Natural killer cell treated with Interleukin-12 subunit alpha and Interleukin-12 subunit beta and Interleukin-15 and Interleukin-18, amount 100 ng/mL, for 72 hours (primary cell): ENCODE measurements at regions not wholly inside any gene's neighbourhood (a gene's known extent, or its start where the extent isn't known, plus 50 kb on each side); places are given as distances from the start of the nearest gene placed in this dataset.
A peak's percentile ranks its signal among the peaks of the same experiment; 100 is the strongest.
"Not testable (repeated sequence)": the region's sequence is repeated elsewhere in the genome, so short reads cannot be mapped to it uniquely, and the experiment has no call there.

Experiments used
- ATAC-seq, 2 donors: fragments of 150-1000 bp; cut with Tn5 transposase in 1 of 2; sonication (Bioruptor Pico), chemical (Tn5 transposase) in 1 of 2; 2 replicates each; pipeline ENCODE4 v1.10.0; 2021
- DNase-seq: peaks from one replicate; pipeline ENCODE4 v3.0.0; 2022; ENCODE audit warnings: low spot score
- H3K27ac Mint-ChIP-seq, 2 donors: 1 replicate in 1 of 2; 2 replicates in 1 of 2; pipeline ENCODE4 v1.8.0; 2022; ENCODE audit warnings: mixed read lengths in 2 of 2, mild to moderate bottlenecking in 1 of 2, moderate library complexity in 1 of 2
- H3K27me3 Mint-ChIP-seq, 2 donors: 1 replicate in 1 of 2; 2 replicates in 1 of 2; pipeline ENCODE4 v1.8.0; 2022; ENCODE audit warnings: mixed read lengths in 2 of 2
- H3K36me3 Mint-ChIP-seq: one replicate; pipeline ENCODE4 v1.8.0; 2022; ENCODE audit warnings: mixed read lengths
- H3K4me1 Mint-ChIP-seq, 2 donors: 1 replicate in 1 of 2; 2 replicates in 1 of 2; pipeline ENCODE4 v1.8.0; 2022; ENCODE audit warnings: low read depth in 2 of 2, mixed read lengths in 2 of 2, mild to moderate bottlenecking in 1 of 2
- H3K4me3 Mint-ChIP-seq: one replicate; pipeline ENCODE4 v1.8.0; 2022; ENCODE audit warnings: mixed read lengths
- H3K9me3 Mint-ChIP-seq: 2 replicates; pipeline ENCODE4 v1.8.0; 2022; ENCODE audit warnings: mixed read lengths

- ATAC-seq, result no peak
- DNase-seq, result no peak
- no peaks in the 10 kb centered on the region for H3K36me3 Mint-ChIP-seq
- peaks cover 0 to 11% of the 10 kb centered on the region in 2 donors for H3K27me3 Mint-ChIP-seq
- no peaks in the 10 kb centered on the region for H3K9me3 Mint-ChIP-seq
- no peaks in the 10 kb centered on the region for H3K4me1 Mint-ChIP-seq
- H3K4me3 Mint-ChIP-seq, result no peak overlapping the region
- H3K27ac Mint-ChIP-seq, result no peak overlapping the region
Measured at GRCh38 chr2:7358865-7359447, 441.7 kb downstream of the RNF144A start.

GRCh38 chr2:7363906-7364305, 446.7 kb downstream of the RNF144A start:
- ATAC-seq, result no peak
- no peak for DNase-seq
- no peak overlapping the region for H3K4me3 Mint-ChIP-seq
- no peaks in the 10 kb centered on the region for H3K36me3 Mint-ChIP-seq
- H3K9me3 Mint-ChIP-seq, result no peaks in the 10 kb centered on the region
- H3K4me1 Mint-ChIP-seq, result no peaks in the 10 kb centered on the region
- H3K27me3 Mint-ChIP-seq, result peaks cover 4 to 9% of the 10 kb centered on the region in 2 donors
- no peak overlapping the region for H3K27ac Mint-ChIP-seq

DNA sequence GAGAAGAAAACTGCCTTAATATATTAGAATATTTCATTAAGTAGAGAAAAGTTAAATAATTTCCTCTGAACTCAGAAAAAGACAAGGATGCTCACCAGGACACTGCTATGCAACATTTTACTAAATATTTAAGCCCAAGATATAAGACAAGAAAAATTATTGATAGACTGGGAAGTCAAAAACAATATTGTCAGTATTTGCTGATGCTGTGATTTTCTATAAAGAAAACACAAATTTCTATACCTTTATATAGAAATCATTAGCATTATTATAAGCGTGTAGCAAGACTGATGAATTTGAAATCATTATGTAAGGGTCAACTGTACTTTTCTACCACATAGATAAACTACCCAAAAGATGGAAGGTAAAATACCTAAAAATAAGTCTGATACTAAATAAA, 451.0 kb downstream of the RNF144A start:
- no peak for ATAC-seq
- Mint-ChIP-seq H3K27me3 (peaks cover 4 to 12% of the 10 kb centered on the region in 2 donors), H3K4me1 (no peaks in the 10 kb centered on the region), H3K4me3 (no peak overlapping the region), H3K9me3 (no peaks in the 10 kb centered on the region), H3K36me3 (no peaks in the 10 kb centered on the region), H3K27ac (no peak overlapping the region)
- DNase-seq, result no peak

GRCh38 chr2:7373156-7373555, 455.9 kb downstream of the RNF144A start:
- no peak overlapping the region for H3K4me3 Mint-ChIP-seq
- no peaks in the 10 kb centered on the region for H3K36me3 Mint-ChIP-seq
- peaks cover 10 to 12% of the 10 kb centered on the region in 2 donors for H3K27me3 Mint-ChIP-seq
- no peaks in the 10 kb centered on the region for H3K9me3 Mint-ChIP-seq
- no peak for DNase-seq
- H3K4me1 Mint-ChIP-seq, result no peaks in the 10 kb centered on the region
- H3K27ac Mint-ChIP-seq, result no peak overlapping the region
- ATAC-seq, result no peak

GRCh38 chr2:7375901-7376300, 458.7 kb downstream of the RNF144A start:
- peaks cover 14 to 17% of the 10 kb centered on the region in 2 donors for H3K27me3 Mint-ChIP-seq
- H3K36me3 Mint-ChIP-seq, result no peaks in the 10 kb centered on the region
- no peak overlapping the region for H3K4me3 Mint-ChIP-seq
- DNase-seq (no peak), ATAC-seq (no peak)
- no peak overlapping the region for H3K27ac Mint-ChIP-seq
- H3K4me1 Mint-ChIP-seq, result peaks cover 0 to 4% of the 10 kb centered on the region in 2 donors
- no peaks in the 10 kb centered on the region for H3K9me3 Mint-ChIP-seq

DNA sequence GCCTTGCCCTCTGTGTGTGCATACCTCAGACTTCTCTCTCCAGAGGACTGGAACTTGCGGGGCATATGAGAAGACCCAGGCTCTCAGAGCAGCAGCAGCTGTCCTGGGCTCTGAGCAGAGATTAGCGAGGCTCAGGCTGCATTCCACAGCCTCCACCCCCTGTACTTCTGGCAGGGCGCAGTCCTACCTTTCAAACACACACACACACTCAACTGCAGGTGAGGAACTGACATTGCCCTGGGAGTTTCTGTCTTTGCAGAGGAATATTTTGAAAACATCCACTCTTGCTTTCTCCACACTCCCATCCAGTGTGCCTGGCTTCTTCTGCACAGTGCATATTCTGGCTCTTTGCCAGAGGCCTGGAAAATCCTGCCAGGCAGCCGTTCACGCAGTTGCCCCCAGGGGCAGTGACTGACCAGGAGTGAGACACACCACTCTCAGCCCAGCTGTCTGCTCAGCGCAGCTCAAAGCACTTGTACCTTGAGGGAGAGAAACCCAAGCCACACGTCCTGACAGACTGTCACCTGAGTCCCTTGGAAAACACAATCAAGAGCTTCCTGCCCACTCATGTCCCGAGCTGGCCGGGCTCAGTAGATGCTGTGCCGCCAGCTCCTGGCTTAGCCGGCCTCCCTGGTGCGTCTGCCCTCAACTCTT, 460.8 kb downstream of the RNF144A start:
- no peaks in the 10 kb centered on the region for H3K36me3 Mint-ChIP-seq
- peaks cover 0 to 4% of the 10 kb centered on the region in 2 donors for H3K4me1 Mint-ChIP-seq
- DNase-seq (no peak), ATAC-seq (peak in 1 of 2 donors; percentile 6)
- H3K27ac Mint-ChIP-seq, result no peak overlapping the region
- H3K4me3 Mint-ChIP-seq, result no peak overlapping the region
- H3K27me3 Mint-ChIP-seq, result peaks cover 21 to 28% of the 10 kb centered on the region in 2 donors
- H3K9me3 Mint-ChIP-seq, result no peaks in the 10 kb centered on the region

GRCh38 chr2:7378591-7378990, 461.4 kb downstream of the RNF144A start:
- Mint-ChIP-seq H3K36me3 (no peaks in the 10 kb centered on the region), H3K4me1 (peaks cover 0 to 4% of the 10 kb centered on the region in 2 donors), H3K4me3 (no peak overlapping the region), H3K27me3 (peaks cover 24 to 33% of the 10 kb centered on the region in 2 donors), H3K9me3 (no peaks in the 10 kb centered on the region), H3K27ac (no peak overlapping the region)
- no peak for DNase-seq
- no peak for ATAC-seq

GRCh38 chr2:7379799-7380198, 462.6 kb downstream of the RNF144A start:
- H3K9me3 Mint-ChIP-seq, result no peaks in the 10 kb centered on the region
- no peak overlapping the region for H3K4me3 Mint-ChIP-seq
- DNase-seq (no peak), ATAC-seq (no peak)
- no peaks in the 10 kb centered on the region for H3K36me3 Mint-ChIP-seq
- peaks cover 24 to 41% of the 10 kb centered on the region in 2 donors for H3K27me3 Mint-ChIP-seq
- H3K27ac Mint-ChIP-seq, result no peak overlapping the region
- peaks cover 0 to 4% of the 10 kb centered on the region in 2 donors for H3K4me1 Mint-ChIP-seq

- H3K4me1 Mint-ChIP-seq, result no peaks in the 10 kb centered on the region
- DNase-seq, result no peak
- no peak overlapping the region for H3K4me3 Mint-ChIP-seq
- H3K27ac Mint-ChIP-seq, result no peak overlapping the region
- H3K9me3 Mint-ChIP-seq, result no peaks in the 10 kb centered on the region
- ATAC-seq, result no peak
- no peaks in the 10 kb centered on the region for H3K36me3 Mint-ChIP-seq
- H3K27me3 Mint-ChIP-seq, result peaks cover 14 to 30% of the 10 kb centered on the region in 2 donors
Measured at GRCh38 chr2:7384773-7385349, 467.6 kb downstream of the RNF144A start.

DNA sequence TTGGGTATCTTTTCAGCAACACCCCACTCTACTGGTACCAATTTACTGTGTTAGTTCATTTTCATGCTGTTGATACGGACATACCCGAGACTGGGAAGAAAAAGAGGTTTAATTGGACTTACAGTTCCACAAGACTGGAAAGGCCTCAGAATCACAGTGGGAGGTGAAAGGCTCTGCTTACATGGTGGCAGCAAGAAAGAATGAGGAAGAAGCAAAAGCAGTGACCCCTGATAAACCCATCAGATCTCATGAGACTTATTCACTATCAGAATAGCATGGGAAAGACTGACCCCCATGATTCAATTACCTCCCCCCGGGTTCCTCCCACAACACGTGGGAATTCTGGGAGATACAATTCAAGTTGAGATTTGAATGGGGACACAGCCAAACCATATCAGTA, 473.1 kb downstream of the RNF144A start:
- not testable (repeated sequence) for H3K27ac Mint-ChIP-seq, H3K9me3 Mint-ChIP-seq, H3K27me3 Mint-ChIP-seq, DNase-seq, H3K36me3 Mint-ChIP-seq, H3K4me3 Mint-ChIP-seq, H3K4me1 Mint-ChIP-seq, ATAC-seq

GRCh38 chr2:7392076-7392787, 475.0 kb downstream of the RNF144A start:
- DNase-seq, result no peak
- ATAC-seq, result no peak
- H3K4me3 Mint-ChIP-seq, result no peak overlapping the region

DNA sequence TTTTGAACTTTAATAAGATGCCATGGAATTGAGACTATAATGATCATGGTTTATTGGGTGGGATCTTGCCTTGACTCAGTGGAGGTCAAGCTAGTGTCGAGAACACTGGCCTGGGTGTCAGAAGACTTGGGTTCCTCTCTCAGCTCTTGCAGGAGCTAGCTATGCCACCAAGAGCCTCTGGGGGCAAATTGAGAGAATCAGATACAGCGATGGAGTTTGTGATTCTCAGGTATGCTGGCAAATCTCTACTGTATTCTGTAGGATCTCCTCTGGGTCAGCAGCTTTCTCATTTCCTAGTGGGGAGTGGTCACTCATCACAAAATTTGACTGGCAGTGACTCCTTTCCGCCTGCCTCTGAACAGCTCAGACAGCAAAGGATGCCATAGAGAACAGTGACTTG, 477.0 kb downstream of the RNF144A start:
- DNase-seq (no peak), ATAC-seq (no peak)
- no peaks in the 10 kb centered on the region for H3K36me3 Mint-ChIP-seq
- no peaks in the 10 kb centered on the region for H3K4me1 Mint-ChIP-seq
- peaks cover 8 to 13% of the 10 kb centered on the region in 2 donors for H3K27me3 Mint-ChIP-seq
- H3K9me3 Mint-ChIP-seq, result no peaks in the 10 kb centered on the region
- no peak overlapping the region for H3K4me3 Mint-ChIP-seq
- H3K27ac Mint-ChIP-seq, result no peak overlapping the region

More at GRCh38 chr2:7392076-7392787, 475.0 kb downstream of the RNF144A start:
- Mint-ChIP-seq H3K36me3 (no peaks in the 10 kb centered on the region), H3K27me3 (peaks cover 8 to 11% of the 10 kb centered on the region in 2 donors), H3K9me3 (no peaks in the 10 kb centered on the region), H3K4me1 (no peaks in the 10 kb centered on the region), H3K27ac (no peak overlapping the region)

DNA sequence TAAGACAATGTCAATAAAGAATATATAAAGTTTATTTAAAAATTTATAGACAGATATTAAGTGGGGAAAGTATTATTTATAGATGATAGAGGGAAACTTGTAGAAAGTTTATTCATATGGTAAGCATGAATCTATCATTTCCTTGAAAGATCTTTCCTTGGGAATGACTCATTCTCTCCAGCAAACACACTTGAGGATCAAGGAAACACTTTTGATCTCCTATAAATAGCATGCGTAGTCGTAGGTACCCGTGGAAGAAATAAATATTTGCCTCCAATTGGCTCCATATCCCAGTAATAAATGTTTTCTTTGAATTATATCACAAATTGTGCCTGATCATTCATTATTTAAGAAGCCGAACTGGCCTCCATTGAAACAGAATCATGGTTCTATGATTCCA, 483.4 kb downstream of the RNF144A start:
- ATAC-seq, result no peak
- Mint-ChIP-seq H3K27me3 (peaks cover 12 to 29% of the 10 kb centered on the region in 2 donors), H3K4me1 (peaks cover 0 to 5% of the 10 kb centered on the region in 2 donors), H3K27ac (no peak overlapping the region), H3K4me3 (no peak overlapping the region), H3K9me3 (no peaks in the 10 kb centered on the region), H3K36me3 (no peaks in the 10 kb centered on the region)
- DNase-seq, result no peak
